ENCODE measurements at regions not wholly inside any gene's neighbourhood (a gene's known extent, or its start where the extent isn't known, plus 50 kb on each side); places are given as distances from the start of the nearest gene placed in this dataset.

GRCh38 chr9:28899926-28900325 lies 1326.6 kb upstream of the C9orf72 start:
- BruUV-seq (replicated peaks) = no TSS peak
- H3K4me1 ChIP-seq (ENCODE audit: control insufficient read depth, insufficient read depth, low read length) = no peaks in the 10 kb centered on the region
- peaks cover 12% of the 10 kb centered on the region for H3K9me3 ChIP-seq (ENCODE audit: control insufficient read depth, insufficient read depth, low read length)
- no peak overlapping the region for H2BK120ac ChIP-seq (ENCODE audit: low read depth, low read length)
- in situ Hi-C loops (cut with MboI; ENCODE audit: low sequenced_read_pairs) (no loop called here), dilution Hi-C loops (cut with HindIII; ENCODE audit: low sequenced_read_pairs, unreplicated experiment) (no loop called here), intact Hi-C loops (cut with micrococcal nuclease) (no loop called here)
- no peak overlapping the region for H3K9ac ChIP-seq (ENCODE audit: low read depth, low read length)
- no peak overlapping the region for H3K23ac ChIP-seq (ENCODE audit: low read depth, low read length)
- no peak overlapping the region for H3K4me2 ChIP-seq (ENCODE audit: low read depth, low read length)
- no peak overlapping the region for H2AK5ac ChIP-seq (ENCODE audit: low read depth, low read length)
- H2AFZ ChIP-seq (replicated peaks; ENCODE audit: low read length, poor library complexity) = no peak overlapping the region
- no peak overlapping the region for H3K4ac ChIP-seq (ENCODE audit: low read depth, low read length)
- H2BK5ac ChIP-seq (ENCODE audit: low read depth, low read length, poor library complexity, severe bottlenecking) = no peak overlapping the region
- H3K79me1 ChIP-seq (ENCODE audit: low read depth in 1 of 2, low read length in 2 of 2) = no peaks in the 10 kb centered on the region
- TF ChIP-seq SMC3 (IDR thresholded peaks at IDR 0.05; ENCODE audit: low read depth, low read length) = no peak
- TF ChIP-seq FOS (IDR thresholded peaks at IDR 0.05; ENCODE audit: low read depth, low read length) = no peak
- no peak for TF ChIP-seq RFX5 (IDR thresholded peaks at IDR 0.05; ENCODE audit: low read depth, low read length)
- TF ChIP-seq CTCF (conservative IDR thresholded peaks at IDR 0.05; ENCODE audit: low read depth, low read length) = no peak
- no peak for TF ChIP-seq CHD1 (IDR thresholded peaks at IDR 0.05; ENCODE audit: low read depth, low read length)
- no peak for TF ChIP-seq CEBPB (IDR thresholded peaks at IDR 0.05; ENCODE audit: low read depth, low read length)
- no peak for TF ChIP-seq MAZ (IDR thresholded peaks at IDR 0.05; ENCODE audit: borderline replicate concordance, low read depth, low read length)
- TF ChIP-seq RCOR1 (IDR thresholded peaks at IDR 0.05; ENCODE audit: insufficient replicate concordance, low read length) = no peak
- no peak for TF ChIP-seq MAFK (IDR thresholded peaks at IDR 0.05; ENCODE audit: low read depth, low read length)
- no peak for TF ChIP-seq ELK1 (IDR thresholded peaks at IDR 0.05; ENCODE audit: borderline replicate concordance, low read depth, low read length)
- no peak for TF ChIP-seq NFE2L2 (IDR thresholded peaks at IDR 0.05; ENCODE audit: low read depth, low read length)
- no peak for TF ChIP-seq USF2 (IDR thresholded peaks at IDR 0.05; ENCODE audit: low read depth, low read length)
- no peak for TF ChIP-seq MXI1 (IDR thresholded peaks at IDR 0.05; ENCODE audit: borderline replicate concordance, low read depth, low read length)
- no peak for TF ChIP-seq RAD21 (IDR thresholded peaks at IDR 0.05; ENCODE audit: low read length)
- no peak for TF ChIP-seq BHLHE40 (IDR thresholded peaks at IDR 0.05; ENCODE audit: low read depth, low read length)
- TF ChIP-seq POLR2A (IDR thresholded peaks at IDR 0.05; ENCODE audit: low read depth, low read length) = no peak
- no peak overlapping the region for H4K8ac ChIP-seq (ENCODE audit: low read depth in 2 of 2, low read length in 2 of 2)
- no peaks in the 10 kb centered on the region for H3K9me1 ChIP-seq (ENCODE audit: insufficient read depth, low read length)
- ChIA-PET CTCF (no interaction called here), POLR2A (ENCODE audit: unreplicated experiment) (no interaction called here)
- H4K91ac ChIP-seq (ENCODE audit: insufficient read depth, low read depth, low read length) = no peak overlapping the region
- no peak overlapping the region for H4K5ac ChIP-seq (ENCODE audit: low read depth, low read length)
- ATAC-seq (ENCODE audit: low read depth) = no peak
- no peak overlapping the region for H2BK20ac ChIP-seq (ENCODE audit: low read depth, low read length)
- 26% methylated on average over 4 of the region's 6 CpGs; no CpG with 5 or more reads in 1 of the 2 experiments for WGBS, 2 experiments (ENCODE audit: extremely low coverage in 2 of 2, insufficient read length in 1 of 2)
- no peak overlapping the region for H3K56ac ChIP-seq (ENCODE audit: extremely low read depth, insufficient read depth, low read length)
- H4K20me1 ChIP-seq (ENCODE audit: insufficient read depth, low read length) = no peaks in the 10 kb centered on the region
- H3K18ac ChIP-seq (ENCODE audit: low read depth, low read length) = no peak overlapping the region
- H3K27ac ChIP-seq (ENCODE audit: insufficient read depth, low read length) = no peak overlapping the region
- H3K14ac ChIP-seq (replicated peaks; ENCODE audit: low read depth, low read length) = no peak overlapping the region
- no peak for DNase-seq
- no peak overlapping the region for H3K4me3 ChIP-seq (ENCODE audit: insufficient read depth, low read depth, low read length)
- H2BK15ac ChIP-seq (ENCODE audit: low read depth, low read length) = no peak overlapping the region
- no peaks in the 10 kb centered on the region for H3K36me3 ChIP-seq (ENCODE audit: control insufficient read depth, insufficient read depth, low read length)
- H3K27me3 ChIP-seq (ENCODE audit: control insufficient read depth, insufficient read depth, low read length) = no peaks in the 10 kb centered on the region
- H2AK9ac ChIP-seq (replicated peaks; ENCODE audit: low read depth, low read length, poor library complexity) = no peak overlapping the region
